ENCODE measurements at regions not wholly inside any gene's neighbourhood (a gene's known extent, or its start where the extent isn't known, plus 50 kb on each side); places are given as distances from the start of the nearest gene placed in this dataset.

DNA sequence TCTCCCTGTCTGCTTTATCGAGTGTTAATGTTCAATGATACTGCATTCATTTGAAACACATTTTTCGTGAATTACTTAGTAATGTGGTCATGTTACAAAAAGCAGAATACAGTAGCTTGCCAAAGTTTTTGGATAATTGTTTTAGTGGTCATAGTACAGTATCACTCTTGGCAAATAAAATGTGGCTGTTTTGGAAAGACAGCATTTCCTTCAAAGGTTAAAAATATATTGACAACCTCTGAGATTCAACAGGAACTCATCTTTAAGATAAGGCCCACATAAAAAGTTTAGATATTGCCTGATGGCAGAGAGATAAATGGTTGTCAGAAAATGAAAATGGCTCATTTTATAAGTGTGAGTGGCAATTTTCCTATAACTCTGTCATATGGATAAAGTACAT is 297.7 kb upstream of the MAN1A1 start:
- H3K36me3 ChIP-seq (replicated peaks): no peaks in the 10 kb centered on the region
- no peak for DNase-seq
- H3K27ac ChIP-seq: no peak overlapping the region
- TF ChIP-seq, protein P1, sequence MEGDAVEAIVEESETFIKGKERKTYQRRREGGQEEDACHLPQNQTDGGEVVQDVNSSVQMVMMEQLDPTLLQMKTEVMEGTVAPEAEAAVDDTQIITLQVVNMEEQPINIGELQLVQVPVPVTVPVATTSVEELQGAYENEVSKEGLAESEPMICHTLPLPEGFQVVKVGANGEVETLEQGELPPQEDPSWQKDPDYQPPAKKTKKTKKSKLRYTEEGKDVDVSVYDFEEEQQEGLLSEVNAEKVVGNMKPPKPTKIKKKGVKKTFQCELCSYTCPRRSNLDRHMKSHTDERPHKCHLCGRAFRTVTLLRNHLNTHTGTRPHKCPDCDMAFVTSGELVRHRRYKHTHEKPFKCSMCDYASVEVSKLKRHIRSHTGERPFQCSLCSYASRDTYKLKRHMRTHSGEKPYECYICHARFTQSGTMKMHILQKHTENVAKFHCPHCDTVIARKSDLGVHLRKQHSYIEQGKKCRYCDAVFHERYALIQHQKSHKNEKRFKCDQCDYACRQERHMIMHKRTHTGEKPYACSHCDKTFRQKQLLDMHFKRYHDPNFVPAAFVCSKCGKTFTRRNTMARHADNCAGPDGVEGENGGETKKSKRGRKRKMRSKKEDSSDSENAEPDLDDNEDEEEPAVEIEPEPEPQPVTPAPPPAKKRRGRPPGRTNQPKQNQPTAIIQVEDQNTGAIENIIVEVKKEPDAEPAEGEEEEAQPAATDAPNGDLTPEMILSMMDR (IDR thresholded peaks at IDR 0.05; ENCODE audit: low read depth, low read length, missing control alignments): no peak
- no peak overlapping the region for H3K4me3 ChIP-seq (ENCODE audit: low read depth, low read length)
- H3K27me3 ChIP-seq (replicated peaks): no peaks in the 10 kb centered on the region
- in situ Hi-C loops (cut with HindIII; ENCODE audit: low pct_ligation_motif_present, low sequenced_read_pairs): no loop called here

DNA sequence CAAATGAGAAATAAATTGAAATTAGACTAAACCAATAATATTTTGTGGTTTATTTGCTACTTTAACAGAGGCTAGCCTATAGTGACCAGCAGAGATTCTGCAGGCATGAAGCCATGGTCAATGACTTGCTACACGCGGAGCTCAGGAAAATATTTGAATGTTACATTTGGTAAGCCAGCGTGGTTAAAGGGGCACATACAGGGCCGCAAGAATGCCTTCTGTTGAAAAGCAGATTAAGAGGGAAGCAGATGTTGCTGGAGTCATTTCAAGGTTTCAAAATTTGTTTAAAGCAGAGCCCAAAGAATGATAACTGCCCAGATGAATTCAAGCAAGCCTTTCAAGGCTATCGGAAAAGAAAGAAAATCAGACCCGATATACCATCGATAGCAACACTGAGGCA is 294.3 kb upstream of the MAN1A1 start:
- no peaks in the 10 kb centered on the region for H3K36me3 ChIP-seq (replicated peaks)
- in situ Hi-C loops (cut with HindIII; ENCODE audit: low pct_ligation_motif_present, low sequenced_read_pairs): no loop called here
- no peaks in the 10 kb centered on the region for H3K27me3 ChIP-seq (replicated peaks)
- DNase-seq: no peak
- H3K4me3 ChIP-seq (ENCODE audit: low read depth, low read length): no peak overlapping the region
- TF ChIP-seq, protein P1 (IDR thresholded peaks at IDR 0.05; ENCODE audit: low read depth, low read length, missing control alignments): no peak
- no peak overlapping the region for H3K27ac ChIP-seq

DNA sequence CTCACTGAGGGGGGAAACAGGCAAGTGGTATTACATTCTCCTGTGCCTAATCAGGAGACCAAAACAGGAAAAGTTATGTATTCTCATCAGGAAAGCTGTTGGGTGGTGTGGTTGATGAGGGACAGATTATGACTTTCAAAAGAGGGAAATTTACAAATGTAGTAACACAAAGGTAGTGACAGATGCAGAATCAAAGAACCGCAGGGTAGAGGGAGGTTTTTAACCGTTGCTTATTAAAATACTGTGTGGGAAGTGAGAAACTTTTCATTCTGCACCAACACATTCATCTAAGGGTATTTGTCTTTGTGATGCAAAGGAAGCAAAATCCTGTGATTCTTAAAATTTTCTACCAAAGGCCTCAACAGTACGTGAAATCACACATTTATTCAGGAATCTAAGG is 288.2 kb upstream of the MAN1A1 start:
- Histone ChIP-seq H3K27ac (no peak overlapping the region), H3K36me3 (replicated peaks) (no peaks in the 10 kb centered on the region), H3K27me3 (replicated peaks) (no peaks in the 10 kb centered on the region), H3K4me3 (ENCODE audit: low read depth, low read length) (no peak overlapping the region)
- no peak for DNase-seq
- in situ Hi-C loops (cut with HindIII; ENCODE audit: low pct_ligation_motif_present, low sequenced_read_pairs): no loop called here
- TF ChIP-seq, protein P1 (IDR thresholded peaks at IDR 0.05; ENCODE audit: low read depth, low read length, missing control alignments): no peak

DNA sequence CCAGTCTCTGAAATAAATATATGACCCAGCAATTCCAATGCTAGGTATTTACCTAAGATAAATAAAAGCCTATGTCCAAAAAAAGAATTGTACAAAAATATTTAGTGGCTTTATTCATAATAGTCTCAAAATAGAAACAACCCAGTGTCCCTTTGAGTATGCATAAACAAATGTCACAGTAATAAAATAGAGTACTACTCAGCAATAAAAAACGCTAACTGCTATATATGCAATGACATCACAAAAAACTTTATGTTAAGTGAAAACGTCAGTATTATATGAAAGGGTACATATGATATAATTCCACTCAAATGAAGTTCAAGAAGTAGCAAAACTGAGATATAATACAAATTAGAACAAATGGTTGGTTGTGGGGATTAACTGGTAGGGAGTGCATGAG is 286.5 kb upstream of the MAN1A1 start:
- Histone ChIP-seq H3K36me3 (replicated peaks) (no peaks in the 10 kb centered on the region), H3K4me3 (ENCODE audit: low read depth, low read length) (no peak overlapping the region), H3K27me3 (replicated peaks) (no peaks in the 10 kb centered on the region), H3K27ac (no peak overlapping the region)
- in situ Hi-C loops (cut with HindIII; ENCODE audit: low pct_ligation_motif_present, low sequenced_read_pairs): no loop called here
- TF ChIP-seq, protein P1 (IDR thresholded peaks at IDR 0.05; ENCODE audit: low read depth, low read length, missing control alignments): no peak
- DNase-seq: no peak

DNA sequence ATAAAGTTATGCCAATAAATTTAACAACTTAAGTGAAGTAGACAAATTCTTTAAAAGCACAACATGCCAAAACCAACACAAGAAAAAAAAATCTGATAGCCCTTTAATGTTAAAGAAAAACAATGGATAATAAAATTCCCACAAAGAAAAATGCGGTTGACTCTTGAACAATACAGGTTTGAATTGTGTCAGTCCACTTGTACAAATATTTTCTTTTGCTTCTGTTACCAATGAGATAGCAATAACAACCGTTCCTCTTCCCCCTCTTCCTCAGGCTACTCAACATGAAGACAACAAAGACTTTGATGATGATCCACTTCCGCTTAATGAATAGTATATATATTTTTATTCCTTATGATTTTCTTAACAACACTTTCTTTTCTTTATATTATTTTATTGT is 283.9 kb upstream of the MAN1A1 start:
- DNase-seq: no peak
- in situ Hi-C loops (cut with HindIII; ENCODE audit: low pct_ligation_motif_present, low sequenced_read_pairs): no loop called here

More for the DNA sequence above, 283.9 kb upstream of the MAN1A1 start:
- Histone ChIP-seq H3K27me3 (replicated peaks) (no peaks in the 10 kb centered on the region), H3K27ac (no peak overlapping the region), H3K4me3 (ENCODE audit: low read depth, low read length) (no peak overlapping the region), H3K36me3 (replicated peaks) (no peaks in the 10 kb centered on the region)
- TF ChIP-seq, protein P1 (IDR thresholded peaks at IDR 0.05; ENCODE audit: low read depth, low read length, missing control alignments): no peak

All from brain microvascular endothelial cell (primary cell).